ENCODE measurements at regions not wholly inside any gene's neighbourhood (a gene's known extent, or its start where the extent isn't known, plus 50 kb on each side); places are given as distances from the start of the nearest gene placed in this dataset.

DNA sequence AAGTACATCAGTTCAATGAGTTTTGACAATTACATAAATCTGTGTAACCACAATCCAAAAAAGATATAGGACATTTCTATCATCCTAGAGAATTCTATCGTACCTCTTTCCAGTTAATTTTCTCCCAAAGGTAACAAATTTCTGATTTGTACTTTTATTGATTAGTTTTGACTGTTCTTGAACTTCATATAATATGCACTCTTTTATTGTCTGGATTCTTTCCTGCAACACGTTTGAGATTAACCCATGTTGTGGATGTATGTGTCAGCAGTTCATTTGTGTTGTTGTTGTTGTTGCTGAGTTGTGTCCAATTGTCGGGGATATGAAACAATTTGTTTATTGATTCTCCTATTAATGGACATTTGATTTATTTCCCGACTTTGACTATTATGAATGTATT is 145.9 kb upstream of the WDR11 start:
- no peak for DNase-seq

GRCh38 chr10:120710076-120710475 is 141.1 kb upstream of the WDR11 start:
- DNase-seq, result no peak

GRCh38 chr10:120711860-120712259 is 139.3 kb upstream of the WDR11 start:
- no peak for DNase-seq

DNA sequence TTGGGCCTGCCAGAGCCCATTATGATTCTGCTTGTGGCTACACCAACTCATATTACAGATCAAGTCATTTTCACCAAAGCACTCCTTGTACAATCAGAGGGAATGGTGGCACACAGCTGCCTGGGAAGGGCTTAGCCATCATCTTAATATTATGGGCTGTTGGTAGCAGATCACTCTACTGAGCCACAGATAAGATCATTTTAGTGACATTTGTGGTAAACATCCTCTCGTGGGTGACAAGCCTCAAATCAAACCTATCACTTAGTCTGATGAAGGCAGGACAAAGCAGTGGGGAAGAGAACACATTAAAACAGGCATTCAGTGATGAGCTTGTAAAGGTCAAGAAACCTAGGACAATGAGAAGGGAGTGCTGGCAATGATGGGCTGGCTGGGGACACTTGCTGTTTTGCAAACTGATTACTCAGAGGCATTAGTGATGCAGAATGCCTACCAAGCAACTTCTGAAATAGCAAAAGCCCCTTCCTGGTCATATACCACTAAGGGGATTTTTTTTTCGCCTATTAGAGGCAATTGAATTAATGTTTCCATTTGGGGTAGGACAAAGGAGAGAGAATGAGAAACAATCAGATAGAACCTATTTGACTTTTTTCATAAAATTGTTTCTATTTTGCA is 137.5 kb upstream of the WDR11 start:
- DNase-seq, result no peak

DNA sequence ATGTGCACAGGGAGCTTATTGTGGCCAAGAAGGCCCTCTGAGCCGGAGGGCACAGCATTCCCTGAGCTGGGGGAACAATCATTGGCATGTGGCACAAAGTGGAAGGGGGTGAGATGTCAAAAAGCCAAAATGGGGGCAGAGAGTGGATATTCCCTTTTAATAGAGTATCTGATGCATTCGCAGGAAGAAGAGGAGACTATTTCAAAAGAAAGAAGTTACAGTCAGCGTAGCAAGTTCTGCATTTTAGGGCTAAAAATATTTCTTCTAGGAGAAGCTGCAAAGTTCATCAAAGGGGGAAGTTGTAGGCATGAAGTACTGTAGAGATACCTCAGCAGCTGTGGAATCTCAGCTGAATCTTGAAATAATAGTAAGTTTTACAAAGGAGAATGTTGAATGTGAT is 136.0 kb upstream of the WDR11 start:
- no peak for DNase-seq

DNA sequence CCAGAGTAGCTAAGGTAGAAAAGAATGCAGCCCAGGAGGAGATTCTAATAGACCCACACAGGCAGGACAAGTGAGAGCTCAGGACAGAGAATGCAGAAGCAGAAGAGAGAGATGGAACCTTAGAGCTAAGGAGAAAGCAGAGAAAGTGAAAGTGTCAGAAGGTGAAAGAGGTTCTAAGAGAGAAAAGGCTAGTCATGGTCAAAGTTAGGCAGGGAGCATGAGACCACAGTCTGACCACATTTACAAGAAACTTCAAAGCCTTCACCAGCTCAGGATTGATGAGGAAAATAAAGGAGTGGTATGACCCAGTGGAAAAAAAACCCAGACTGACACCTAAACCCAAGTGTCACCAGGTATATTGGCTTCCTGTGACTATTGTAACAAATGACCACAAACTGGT is 131.8 kb upstream of the WDR11 start:
- DNase-seq, result no peak

- DNase-seq, result no peak
These were observed 124.2 kb upstream of the WDR11 start for GRCh38 chr10:120727001-120727400.

DNA sequence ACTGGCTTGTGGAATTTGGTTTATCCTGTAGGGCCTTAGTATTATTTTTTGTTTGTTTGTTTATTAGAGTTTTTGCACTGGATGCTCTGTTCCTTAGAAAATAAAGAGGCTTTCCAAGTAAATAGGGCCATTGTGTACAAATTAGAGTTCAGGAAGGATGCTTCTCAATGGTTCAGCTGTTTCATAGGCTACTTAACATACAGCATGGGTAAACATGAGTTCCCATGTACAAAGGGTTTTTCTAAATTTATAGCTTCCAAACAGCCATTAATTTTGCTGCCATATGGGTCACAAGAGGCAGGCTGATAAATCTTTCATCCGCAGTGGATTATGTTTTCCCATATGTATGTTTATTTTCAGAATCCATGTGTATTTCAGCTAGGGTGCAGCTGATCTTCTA is 121.6 kb upstream of the WDR11 start:
- no peak for DNase-seq

DNA sequence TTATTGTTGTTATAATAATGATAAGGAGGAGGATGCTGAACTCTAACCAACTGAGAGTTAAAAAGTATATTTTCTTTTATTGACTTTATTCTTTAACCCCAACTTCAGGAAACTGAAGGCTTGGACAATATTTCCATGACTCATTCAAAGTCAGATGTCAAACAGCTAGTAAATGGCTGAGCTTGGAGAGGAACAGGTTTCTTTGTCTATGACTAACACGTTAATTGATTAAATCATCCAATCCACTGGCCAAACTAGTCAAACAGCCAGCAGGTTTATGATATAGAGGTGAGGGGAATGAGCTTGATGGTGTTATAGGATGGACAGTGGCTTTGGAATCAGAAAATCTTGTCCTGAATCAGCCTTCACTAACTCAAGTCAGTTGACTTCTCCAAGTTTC is 119.1 kb upstream of the WDR11 start:
- DNase-seq, result no peak

GRCh38 chr10:120732643-120733313 is 118.4 kb upstream of the WDR11 start:
- DNase-seq, result peak; percentile 60

DNA sequence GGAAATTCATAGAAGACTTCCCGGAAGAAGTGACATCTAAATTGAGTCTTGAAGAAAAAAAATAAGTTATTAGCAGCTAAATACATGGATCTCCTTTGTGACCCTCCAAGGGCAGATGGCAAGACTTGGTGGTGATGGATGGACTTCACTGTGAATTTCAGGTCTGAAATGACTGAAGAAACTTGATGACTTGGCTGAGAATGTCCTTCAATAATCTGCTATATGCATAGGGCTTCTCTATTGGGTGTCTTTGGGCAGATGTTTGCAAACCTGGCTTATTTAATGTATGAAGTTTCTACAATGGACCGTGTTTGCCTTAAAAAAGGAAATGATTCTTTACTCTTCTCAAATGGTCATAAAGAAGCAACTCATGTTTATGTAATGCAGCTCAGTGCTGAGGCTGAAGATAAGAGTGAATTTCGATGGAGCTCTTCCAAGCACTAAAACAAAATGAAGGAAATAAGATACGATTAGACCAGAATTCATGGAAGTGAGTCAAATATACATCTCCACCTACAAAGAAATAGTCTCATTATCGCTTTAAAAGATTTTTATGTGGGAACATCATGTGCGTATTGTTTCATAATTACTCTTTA is 116.6 kb upstream of the WDR11 start:
- DNase-seq, result no peak

- DNase-seq, result no peak
These were observed 115.8 kb upstream of the WDR11 start for GRCh38 chr10:120735315-120735714.

DNA sequence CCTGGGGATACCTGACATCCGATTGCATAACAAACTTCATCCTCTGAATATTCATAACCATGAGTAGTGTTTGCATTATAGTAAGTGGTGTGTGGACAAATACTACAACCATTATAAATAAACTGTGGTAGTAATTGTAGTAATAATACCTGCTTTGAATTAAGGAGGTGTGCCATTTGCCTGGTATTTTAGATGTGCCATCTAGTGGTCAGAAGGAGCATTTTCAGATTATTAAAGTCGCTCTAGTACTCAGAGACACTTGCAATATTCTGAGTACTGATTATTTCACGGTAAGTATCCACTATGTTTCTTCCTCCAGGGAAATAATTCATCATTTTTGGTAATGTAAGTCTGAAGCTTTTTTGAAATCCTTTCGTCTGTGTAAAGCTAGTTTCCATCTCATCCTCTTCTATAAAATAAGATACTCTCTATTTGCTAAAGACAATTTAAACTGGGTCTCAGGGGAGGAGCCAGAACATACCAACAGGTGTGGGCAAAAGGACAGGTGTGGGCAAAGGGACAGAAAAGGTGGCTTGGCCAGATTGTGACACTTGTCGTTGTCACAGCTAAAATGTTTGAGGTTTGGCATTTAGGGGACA is 115.3 kb upstream of the WDR11 start:
- no peak for DNase-seq

GRCh38 chr10:120736377-120736776 is 114.8 kb upstream of the WDR11 start:
- no peak for DNase-seq

DNA sequence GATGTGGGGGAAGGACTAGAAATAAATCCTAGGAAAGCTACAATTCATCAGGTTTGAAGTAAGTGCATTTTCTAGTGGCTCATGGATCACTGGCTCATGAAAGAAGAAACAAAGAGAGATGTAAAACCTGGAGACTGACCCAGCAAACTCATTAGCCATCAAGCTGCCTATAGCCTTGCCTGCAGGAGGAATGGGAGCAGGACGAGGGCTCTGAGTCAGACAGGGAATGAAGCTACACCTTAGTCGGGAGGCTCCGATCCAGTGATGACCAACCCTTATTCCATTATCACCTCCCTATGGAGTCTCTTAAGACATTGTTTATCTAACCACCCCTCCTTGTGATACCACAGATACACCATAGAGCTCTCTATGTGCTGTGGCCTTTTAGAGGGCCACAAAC is 112.5 kb upstream of the WDR11 start:
- DNase-seq, result no peak

DNA sequence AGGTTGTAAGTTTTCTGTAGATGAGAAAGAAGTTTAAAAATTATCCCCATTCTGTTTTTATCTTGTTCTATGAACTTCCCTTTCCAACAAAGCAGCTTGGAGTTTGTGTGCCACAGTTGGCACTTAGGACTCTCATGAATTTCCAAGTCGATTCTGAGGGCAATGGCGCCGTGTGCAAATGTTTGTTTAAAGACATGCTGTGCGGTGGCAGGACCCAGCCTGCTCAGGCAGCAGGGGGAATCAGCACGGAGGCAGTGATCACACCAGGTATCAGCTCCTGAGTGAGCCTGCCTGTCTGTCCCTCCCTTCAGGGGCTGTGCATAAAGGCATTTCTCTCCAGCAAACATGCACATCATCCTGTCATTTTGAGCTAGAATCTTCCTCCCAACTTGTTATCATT is 109.8 kb upstream of the WDR11 start:
- no peak for DNase-seq

DNA sequence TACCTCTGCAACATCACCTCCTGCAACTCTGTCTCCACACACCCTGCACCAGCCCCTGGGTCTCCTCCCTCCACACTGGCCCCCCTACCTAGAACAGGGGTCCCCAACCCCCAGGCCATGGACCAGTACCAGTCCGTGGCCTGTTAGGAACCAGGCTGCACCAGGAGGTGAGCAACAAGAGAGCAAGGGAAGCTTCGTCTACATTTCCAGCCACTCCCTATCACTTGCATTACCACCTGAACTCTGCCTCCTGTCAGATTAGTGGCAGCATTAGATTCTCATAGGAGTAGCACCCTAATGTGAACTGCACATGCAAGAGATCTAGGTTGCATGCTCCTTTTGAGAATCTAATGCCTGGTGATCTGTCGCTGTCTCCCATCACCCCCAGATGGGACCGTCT is 108.8 kb upstream of the WDR11 start:
- no peak for DNase-seq

- no peak for DNase-seq
These were observed 107.1 kb upstream of the WDR11 start for GRCh38 chr10:120744040-120744439.

DNA sequence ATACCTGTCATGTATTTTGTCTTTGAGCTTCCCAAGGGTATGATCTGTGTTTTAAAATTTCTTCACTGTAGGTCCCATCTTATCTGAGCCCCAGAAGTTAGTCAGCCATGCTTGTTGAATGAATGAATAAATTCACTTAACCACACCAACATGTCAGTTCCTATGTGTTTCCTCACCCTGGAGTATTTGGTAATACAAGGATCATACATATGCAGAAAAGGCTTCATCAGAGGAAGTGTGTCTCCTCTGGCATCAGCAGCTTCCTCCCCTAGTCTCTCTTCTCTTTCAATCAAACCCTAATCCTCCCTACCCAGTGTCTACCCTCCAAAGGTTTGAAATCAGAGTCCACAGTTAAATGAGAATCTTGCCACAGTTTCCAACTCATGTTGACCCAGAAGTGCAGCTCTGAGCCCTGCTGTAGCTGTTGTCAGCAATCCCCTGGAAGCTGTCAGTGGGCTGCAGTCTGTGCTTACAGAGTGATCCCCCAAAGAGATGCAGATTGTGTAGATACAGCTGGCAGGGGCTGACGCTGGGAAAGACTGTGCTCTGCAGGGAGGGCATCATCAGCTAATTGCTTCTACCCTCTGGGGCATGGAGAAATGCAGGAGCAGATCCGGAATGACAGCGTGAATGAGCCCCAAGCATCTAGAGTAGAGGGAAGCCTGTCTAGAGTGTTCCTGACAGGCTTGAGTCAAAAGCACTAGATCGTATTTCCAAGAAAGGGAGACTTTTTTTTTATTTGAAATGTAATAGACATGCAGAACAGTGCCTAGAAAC is 105.0 kb upstream of the WDR11 start:
- peak; percentile 86 for DNase-seq

DNA sequence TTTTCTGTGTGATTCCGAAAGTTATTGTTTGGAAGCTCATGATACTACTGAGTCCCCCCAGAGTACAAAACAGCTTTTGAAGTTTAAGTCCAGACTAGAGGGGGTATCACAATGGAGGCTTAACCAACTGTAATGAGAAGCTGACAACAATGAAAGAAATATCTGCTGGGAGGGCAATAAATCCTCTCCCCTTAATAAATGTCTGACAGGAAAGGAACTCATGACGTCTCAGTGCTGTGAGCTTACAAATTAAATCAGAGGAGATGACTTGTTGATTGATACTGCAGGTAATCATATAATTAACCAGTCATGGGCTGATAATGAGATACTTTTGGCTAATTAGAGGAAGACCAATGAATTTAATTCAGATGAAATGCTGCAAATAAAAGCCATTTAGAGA is 102.6 kb upstream of the WDR11 start:
- no peak for DNase-seq

GRCh38 chr10:120749072-120749471 is 102.1 kb upstream of the WDR11 start:
- no peak for DNase-seq

DNA sequence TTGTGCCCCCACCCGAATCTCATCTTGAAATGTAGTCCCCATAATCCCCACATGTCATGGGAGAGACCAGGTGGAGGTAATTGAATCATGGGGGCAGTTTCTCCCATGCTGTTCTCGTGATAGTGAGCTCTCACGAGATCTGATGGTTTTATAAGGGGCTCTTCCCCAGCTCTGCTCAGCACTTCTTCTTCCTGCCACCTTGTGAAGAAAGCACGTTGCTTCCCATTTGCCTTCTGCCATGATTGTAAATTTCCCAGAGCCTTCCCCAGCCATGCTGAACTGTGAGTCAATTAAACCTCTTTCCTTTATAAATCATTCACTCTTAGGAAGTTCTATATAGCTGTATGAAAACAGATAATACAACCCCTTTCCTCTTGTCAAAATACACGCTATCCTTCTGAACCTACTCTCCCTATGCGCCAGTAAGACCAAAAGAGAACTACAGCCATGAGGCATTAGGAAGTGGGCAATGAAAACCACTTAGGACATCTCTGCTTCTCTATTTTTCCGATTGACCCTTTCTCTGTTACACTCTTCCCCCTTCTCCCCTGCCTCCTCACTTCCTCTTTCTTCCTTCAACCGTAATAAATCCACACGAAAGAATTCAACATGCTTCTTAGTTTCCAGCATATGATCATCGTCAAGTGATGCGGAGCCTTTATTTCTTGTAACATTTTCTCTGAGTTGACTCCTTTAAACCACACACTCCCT is 101.2 kb upstream of the WDR11 start:
- DNase-seq, result no peak

DNA sequence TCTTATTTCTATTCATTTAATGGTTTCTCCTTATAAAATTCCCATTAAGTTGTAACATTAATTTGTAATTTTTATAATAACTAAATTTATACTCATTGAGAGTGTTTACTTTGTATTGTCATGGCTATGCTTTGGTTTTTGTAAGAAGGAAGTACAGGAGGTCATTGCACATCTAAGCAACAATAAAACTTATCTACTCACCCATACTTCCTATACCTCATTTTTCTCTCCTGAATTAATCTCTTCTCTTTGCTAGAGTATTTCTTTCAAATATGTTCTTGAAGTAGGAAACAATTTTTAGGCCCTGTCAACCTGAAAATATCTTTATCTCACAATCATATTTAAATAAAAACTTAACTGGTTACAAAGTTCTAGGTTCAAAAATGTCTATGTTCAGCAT is 95.4 kb upstream of the WDR11 start:
- no peak for DNase-seq

Measured in eye (tissue), 1 donor.